Activated CD8-positive, alpha-beta memory T cell treated with anti-CD3 and anti-CD28 coated beads, Interleukin-2, amount 50 U/mL, for 24 hours (primary cell): ENCODE measurements at regions not wholly inside any gene's neighbourhood (a gene's known extent, or its start where the extent isn't known, plus 50 kb on each side); places are given as distances from the start of the nearest gene placed in this dataset.

Experiments used
- DNase-seq: peaks from one replicate; pipeline ENCODE4 v3.0.0-alpha.2; 2020; ENCODE audit errors: extremely low read depth

- no peak for DNase-seq
Measured at GRCh38 chr9:99365233-99365980, 143.3 kb downstream of the SEC61B start.

- no peak for DNase-seq
Measured at GRCh38 chr9:99366183-99366582, 144.1 kb downstream of the SEC61B start.

GRCh38 chr9:99366621-99367020, 144.5 kb downstream of the SEC61B start:
- DNase-seq, result no peak

GRCh38 chr9:99368341-99369326, 146.6 kb downstream of the SEC61B start:
- no peak for DNase-seq

GRCh38 chr9:99369327-99369722, 147.2 kb downstream of the SEC61B start:
- DNase-seq, result no peak

GRCh38 chr9:99370376-99370775, 148.3 kb downstream of the SEC61B start:
- DNase-seq, result no peak

- no peak for DNase-seq
Measured at GRCh38 chr9:99371376-99371775, 149.3 kb downstream of the SEC61B start.

- DNase-seq, result no peak
Measured at GRCh38 chr9:99373912-99374311, 151.8 kb downstream of the SEC61B start.

- DNase-seq, result no peak
Measured at GRCh38 chr9:99374793-99375192, 152.7 kb downstream of the SEC61B start.

GRCh38 chr9:99375481-99375880, 153.4 kb downstream of the SEC61B start:
- no peak for DNase-seq

GRCh38 chr9:99377790-99378775, 156.0 kb downstream of the SEC61B start:
- DNase-seq, result no peak

GRCh38 chr9:99383536-99383935, 161.5 kb downstream of the SEC61B start:
- DNase-seq, result no peak

GRCh38 chr9:99385215-99385614, 163.1 kb downstream of the SEC61B start:
- DNase-seq, result no peak

- no peak for DNase-seq
Measured at GRCh38 chr9:99385814-99386279, 163.8 kb downstream of the SEC61B start.

- DNase-seq, result no peak
Measured at GRCh38 chr9:99387431-99387830, 165.3 kb downstream of the SEC61B start.

GRCh38 chr9:99389087-99390033, 167.3 kb downstream of the SEC61B start:
- DNase-seq, result no peak

GRCh38 chr9:99391937-99392594, 170.0 kb downstream of the SEC61B start:
- DNase-seq, result no peak

- no peak for DNase-seq
Measured at GRCh38 chr9:99392986-99393385, 170.9 kb downstream of the SEC61B start.

GRCh38 chr9:99393993-99394392, 171.9 kb downstream of the SEC61B start:
- no peak for DNase-seq

GRCh38 chr9:99398241-99398640, 176.2 kb downstream of the SEC61B start:
- no peak for DNase-seq
